ENCODE measurements at regions not wholly inside any gene's neighbourhood (a gene's known extent, or its start where the extent isn't known, plus 50 kb on each side); places are given as distances from the start of the nearest gene placed in this dataset.

GRCh38 chr10:21061184-21061583 lies 164.1 kb upstream of the NEBL start:
- TF ChIP-seq POLR2A (IDR thresholded peaks at IDR 0.05; ENCODE audit: low read depth, low read length), result no peak
- TF ChIP-seq TAF1 (IDR thresholded peaks at IDR 0.05; ENCODE audit: low read depth, low read length), result no peak
- TF ChIP-seq POLR2AphosphoS5 (IDR thresholded peaks at IDR 0.05; ENCODE audit: low read depth, low read length), result no peak

Measured in GM12891 (cell line).